ENCODE measurements at regions not wholly inside any gene's neighbourhood (a gene's known extent, or its start where the extent isn't known, plus 50 kb on each side); places are given as distances from the start of the nearest gene placed in this dataset.

DNA sequence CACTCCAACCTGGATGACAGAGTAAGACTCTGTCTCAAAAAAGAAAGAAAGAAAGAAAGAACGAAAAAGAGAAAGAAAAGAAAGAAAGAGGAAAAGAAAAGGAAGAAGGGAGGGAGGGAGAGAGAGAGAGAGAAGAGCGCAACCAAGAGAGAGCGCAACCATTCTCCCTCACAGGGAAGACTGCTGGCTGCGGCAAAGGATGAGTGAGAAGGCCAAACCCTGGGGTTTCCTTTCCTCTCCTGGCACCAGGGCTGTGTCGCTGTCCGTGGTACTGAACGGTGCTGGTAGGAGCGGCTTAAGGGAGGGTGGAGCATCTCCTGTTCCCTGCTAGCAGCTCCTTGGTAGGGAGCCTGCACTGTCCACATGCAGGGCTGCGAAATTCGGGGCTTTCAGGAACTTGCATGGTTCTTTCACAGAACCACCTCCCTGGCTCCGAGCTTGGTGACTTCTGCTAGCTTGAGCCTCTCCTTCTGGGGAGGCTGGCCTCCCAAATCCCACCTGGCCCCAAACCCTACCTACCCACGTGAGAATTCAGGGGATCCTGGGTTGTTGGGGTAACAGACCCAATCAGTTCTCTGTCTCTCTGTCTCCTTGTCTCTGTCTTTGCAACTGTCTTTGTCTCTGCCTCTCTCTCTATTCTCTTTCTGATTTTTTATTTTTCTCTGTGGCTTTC is 51.1 kb upstream of the ZNRF4 start:
- TF ChIP-seq, protein P1, sequence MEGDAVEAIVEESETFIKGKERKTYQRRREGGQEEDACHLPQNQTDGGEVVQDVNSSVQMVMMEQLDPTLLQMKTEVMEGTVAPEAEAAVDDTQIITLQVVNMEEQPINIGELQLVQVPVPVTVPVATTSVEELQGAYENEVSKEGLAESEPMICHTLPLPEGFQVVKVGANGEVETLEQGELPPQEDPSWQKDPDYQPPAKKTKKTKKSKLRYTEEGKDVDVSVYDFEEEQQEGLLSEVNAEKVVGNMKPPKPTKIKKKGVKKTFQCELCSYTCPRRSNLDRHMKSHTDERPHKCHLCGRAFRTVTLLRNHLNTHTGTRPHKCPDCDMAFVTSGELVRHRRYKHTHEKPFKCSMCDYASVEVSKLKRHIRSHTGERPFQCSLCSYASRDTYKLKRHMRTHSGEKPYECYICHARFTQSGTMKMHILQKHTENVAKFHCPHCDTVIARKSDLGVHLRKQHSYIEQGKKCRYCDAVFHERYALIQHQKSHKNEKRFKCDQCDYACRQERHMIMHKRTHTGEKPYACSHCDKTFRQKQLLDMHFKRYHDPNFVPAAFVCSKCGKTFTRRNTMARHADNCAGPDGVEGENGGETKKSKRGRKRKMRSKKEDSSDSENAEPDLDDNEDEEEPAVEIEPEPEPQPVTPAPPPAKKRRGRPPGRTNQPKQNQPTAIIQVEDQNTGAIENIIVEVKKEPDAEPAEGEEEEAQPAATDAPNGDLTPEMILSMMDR (IDR thresholded peaks at IDR 0.05) = no peak
- no peak for TF ChIP-seq POLR2A (IDR thresholded peaks at IDR 0.05)

Measured in lower leg skin (tissue), 3 donors.